CD4-positive, alpha-beta T cell treated with Interleukin-4 for 4 hours (primary cell): ENCODE measurements at regions not wholly inside any gene's neighbourhood (a gene's known extent, or its start where the extent isn't known, plus 50 kb on each side); places are given as distances from the start of the nearest gene placed in this dataset.

Experiments
- DNase-seq: peaks from one replicate; pipeline ENCODE4 v3.0.0-alpha.2; 2020

- DNase-seq: no peak
Observed at GRCh38 chr14:95442016-95442632, 74.3 kb downstream of the SYNE3 start.

DNA sequence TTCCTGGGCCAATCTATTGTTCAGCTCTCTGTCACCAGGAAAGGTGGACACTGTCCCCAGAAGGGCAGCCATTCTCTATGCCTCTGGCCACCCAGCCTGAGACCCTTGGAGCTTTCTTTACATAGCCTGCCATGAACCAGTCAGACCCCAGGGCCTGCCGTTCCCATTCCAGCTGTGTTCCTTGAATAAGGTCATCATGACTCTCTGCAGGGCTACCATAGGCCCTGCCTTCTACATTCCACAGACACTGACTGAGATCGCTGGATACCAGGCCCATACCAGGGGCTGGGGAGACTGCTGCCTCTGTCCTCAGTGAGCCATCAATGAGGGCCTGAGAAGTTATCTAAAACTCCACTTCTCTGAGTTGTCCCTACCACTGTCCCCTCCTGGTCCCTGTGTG, 75.5 kb downstream of the SYNE3 start:
- no peak for DNase-seq

- DNase-seq: no peak
Observed at GRCh38 chr14:95440496-95440895, 76.0 kb downstream of the SYNE3 start.

- no peak for DNase-seq
Observed at GRCh38 chr14:95439881-95440280, 76.6 kb downstream of the SYNE3 start.

DNA sequence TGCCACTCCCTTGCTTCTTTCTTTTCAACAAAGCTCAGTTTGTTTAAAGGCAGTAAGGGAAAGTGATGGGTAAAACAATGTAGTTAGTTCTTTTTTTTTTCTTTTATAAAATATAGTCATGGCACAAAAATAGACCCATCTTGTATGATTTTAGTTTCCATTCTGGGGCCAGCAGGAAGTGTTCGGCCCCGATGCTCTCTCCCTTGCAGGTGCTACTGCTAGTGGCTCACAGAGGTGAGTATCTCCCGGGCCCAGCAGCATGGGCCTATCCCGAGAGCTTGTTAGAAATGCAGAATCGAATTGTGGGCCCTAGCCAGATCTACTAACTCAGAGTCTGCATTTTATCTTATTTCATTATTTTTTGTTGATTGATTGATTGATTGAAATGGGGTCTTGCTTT, 78.7 kb downstream of the SYNE3 start:
- no peak for DNase-seq

- DNase-seq: no peak
Observed at GRCh38 chr14:95436354-95436753, 80.1 kb downstream of the SYNE3 start.

DNA sequence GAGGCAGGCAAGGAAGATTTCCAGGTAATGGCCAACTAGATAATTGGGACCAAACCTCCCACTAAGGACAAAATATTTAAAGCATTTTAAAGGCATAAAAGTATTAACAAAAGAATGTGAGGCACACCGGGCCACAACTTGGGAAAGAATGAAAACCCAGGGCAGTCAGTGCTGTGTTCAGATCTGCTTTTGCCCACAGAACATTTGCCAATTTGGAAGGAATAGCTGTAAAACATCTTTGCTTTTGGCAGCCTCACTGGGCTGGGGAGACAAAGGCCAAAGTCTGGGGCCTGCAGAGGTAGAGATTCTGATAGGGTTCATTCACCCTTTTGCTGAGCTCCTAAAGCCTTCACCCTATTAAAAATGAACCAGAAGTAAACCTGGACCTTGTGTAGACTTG, 82.3 kb downstream of the SYNE3 start:
- no peak for DNase-seq

GRCh38 chr14:95433094-95433478, 83.4 kb downstream of the SYNE3 start:
- no peak for DNase-seq

DNA sequence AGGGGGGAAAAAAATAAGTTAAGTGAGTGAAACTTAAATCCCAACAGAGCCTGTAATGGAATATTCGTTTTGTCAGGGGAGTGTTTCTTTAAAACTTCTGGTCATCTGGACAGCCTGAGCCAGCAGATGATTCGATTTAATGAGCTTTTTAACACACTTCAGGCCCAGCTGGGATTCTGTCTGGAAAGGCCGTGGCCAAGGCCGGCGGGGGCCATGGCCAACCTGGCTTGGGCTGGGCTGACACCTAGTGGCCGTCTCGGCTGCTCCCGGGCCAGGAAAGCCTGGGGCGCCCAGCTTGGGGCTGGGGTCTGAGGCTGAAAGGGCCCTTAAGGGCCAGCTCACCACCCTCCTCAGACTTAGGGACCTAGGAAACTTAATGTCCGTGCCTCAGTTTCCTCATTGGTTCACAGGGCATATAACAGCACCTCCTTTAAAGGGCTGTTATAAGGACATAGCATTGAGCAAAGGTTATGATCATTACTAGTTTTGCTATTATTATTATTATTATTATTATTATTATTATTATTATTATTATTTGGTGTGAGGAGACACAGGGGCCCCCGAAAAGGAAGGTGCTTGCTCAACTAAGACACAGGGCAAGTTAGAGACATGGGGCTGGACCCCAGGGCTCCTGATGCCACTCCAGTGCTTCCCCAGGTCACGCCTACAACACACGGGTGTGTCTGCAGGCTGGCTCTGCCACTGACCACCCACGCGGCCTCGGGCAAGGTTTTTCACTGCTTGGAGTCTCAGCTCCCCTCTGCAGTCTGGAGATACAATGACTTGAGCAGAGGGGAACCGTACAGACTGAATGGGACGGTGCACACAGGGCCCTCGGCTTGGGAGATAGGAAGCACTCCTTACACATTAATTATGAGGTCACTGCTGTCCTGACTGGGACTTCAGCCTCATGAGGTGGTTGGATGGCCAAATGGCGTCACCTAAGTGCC, 84.0 kb downstream of the SYNE3 start:
- DNase-seq: no peak

GRCh38 chr14:95431199-95432143, 85.0 kb downstream of the SYNE3 start:
- DNase-seq: no peak

DNA sequence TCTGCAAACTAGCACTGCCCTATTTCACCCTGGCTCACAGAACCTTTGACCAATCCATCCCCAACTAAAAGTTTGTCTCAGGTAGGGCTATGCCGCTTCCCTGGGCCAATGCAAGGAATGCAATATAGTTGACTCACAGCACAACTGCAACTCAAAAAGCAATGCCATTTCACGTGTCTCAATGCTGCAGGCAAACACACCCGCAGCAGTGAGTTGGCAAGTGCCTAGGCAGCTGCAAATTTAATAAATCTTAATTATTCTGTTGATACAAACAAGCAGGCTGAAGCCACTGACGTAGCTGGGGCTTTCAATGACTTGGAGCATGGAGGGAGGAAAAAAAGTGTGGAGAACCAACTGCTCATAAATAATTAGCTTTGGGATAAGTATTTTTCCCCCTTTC, 87.9 kb downstream of the SYNE3 start:
- DNase-seq: no peak

- no peak for DNase-seq
Observed at GRCh38 chr14:95426116-95426475, 90.4 kb downstream of the SYNE3 start.

DNA sequence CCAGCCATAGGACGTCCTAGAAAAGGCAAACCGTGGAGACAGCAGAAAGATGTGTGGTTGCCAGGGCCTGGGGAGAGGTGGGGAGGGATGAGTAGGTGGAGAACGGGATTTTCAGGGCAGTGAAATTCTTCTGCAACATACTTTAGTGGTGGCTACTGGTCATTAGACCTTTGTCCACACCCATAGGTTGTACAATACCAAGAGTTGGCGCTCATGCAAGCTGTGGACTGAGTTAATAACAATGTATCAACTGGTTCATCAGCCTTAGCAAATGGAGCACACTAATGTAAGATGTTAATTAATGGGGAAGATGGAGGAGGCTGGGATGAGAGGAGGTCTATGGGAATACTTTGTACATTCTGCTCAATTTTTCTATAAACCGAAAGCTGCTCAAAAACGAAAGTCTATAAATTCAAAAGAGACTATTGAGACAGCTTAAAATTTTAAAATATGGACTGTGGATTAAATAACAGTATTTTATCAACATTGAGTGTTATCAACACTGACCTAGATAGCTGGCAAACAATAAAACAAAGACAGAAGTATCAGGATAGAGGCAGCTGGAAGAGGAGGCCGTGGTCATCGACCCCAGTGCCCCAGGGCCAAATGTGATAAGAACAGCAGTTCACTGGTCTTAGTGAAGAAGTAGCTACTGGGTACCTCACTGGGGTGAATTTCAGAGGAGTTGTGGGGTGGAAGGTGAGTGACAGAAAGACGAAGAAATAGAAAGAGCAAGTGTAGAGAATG, 90.9 kb downstream of the SYNE3 start:
- no peak for DNase-seq

GRCh38 chr14:95424529-95424928, 91.9 kb downstream of the SYNE3 start:
- DNase-seq: no peak

DNA sequence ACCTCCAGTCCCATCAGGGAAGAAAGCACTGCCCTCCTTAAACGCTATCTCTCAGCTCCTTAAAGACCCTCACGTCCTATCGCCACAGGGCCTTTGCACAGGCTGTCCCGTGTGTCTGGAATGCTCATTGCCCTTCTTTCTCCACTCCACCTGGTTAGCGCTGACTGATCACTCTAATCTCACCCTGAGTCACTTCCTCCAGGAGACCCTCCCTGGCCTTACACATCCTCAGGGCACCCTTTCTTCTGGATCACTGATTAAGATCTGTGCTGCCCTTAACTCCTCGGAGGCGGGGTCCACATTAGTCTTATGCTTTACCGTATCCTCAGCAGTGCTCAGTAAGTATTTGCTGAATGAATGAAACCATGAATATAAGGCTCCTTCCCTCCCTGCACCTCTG, 94.7 kb downstream of the SYNE3 start:
- no peak for DNase-seq

DNA sequence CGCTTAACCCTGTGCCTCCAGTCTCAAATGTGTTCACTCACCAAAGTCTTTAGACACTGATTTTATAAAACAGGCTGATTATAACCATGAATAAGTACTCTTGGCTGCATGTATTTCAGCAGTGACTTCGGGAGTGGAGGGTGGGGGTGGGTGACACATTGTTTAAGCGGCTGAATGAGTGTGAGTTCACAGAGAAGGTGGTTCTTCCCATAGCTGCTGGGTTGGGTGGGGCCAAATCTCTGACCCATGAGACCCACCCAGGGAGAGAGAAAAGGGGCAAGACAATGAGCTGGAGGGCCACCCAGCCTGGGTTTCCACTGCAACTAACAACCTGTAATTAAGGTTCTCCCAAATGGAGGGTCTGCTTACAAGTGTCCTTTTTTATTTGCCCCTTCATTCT, 96.4 kb downstream of the SYNE3 start:
- DNase-seq: no peak

- DNase-seq: no peak
Observed at GRCh38 chr14:95419569-95419968, 96.9 kb downstream of the SYNE3 start.

DNA sequence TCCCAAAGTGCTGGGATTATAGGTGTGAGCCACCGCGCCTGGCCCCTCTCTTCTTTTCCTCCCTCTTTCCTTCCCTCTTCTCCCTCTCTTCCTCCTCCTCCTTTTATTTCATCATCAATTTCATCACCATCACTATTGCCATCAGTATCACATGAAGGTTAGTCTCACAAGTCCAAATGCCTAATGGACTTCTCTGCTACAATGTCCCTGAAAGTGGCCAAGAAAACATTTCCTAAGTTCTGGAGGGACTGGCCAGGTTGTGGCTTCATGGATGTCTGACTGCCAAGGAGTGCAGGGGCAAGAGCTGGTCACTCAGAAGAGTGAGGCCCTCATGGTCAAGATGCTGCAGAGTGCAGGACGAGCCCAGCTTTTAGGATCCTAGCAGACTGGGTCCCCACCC, 97.6 kb downstream of the SYNE3 start:
- no peak for DNase-seq

DNA sequence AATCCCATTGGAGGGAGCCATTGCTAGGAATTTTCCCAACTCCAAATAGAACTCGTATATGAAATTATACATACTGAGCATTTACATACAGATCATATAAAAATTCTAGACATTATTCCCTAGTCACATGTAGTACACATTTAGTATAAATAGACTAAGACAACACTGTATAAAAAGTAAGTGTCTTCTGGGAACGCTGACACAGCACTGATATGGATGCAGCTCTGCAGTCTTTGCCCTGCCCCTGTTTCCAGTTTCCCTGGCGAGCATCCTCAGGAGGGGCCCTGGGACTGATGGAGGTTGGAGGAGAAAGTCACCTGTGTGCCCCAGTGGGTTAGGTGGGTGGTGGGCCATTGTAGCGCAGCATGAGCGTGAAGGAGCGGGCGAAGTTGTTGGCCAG, 97.8 kb upstream of the CLMN start:
- DNase-seq: no peak

DNA sequence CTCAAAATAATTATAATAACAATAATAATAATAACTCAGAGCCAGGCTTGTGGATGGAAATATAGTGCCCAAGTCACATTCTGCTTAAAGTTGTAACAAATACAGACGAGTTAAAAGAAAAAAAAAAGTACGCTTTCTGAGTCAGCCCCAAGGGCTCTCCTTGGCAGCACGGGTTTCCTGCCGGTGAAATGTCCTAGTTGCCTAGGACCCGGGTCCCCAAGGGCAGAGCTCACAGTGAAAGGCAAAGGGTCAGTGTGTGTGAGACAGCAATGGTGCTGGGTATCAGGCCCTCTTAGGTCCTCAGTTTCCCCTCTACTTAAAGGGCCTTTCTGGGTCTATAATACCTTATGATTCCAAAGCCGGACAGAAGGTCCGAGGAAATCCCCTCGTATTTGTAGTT, 96.3 kb upstream of the CLMN start:
- DNase-seq: no peak

GRCh38 chr14:95413289-95414215, 93.8 kb upstream of the CLMN start:
- DNase-seq: no peak

DNA sequence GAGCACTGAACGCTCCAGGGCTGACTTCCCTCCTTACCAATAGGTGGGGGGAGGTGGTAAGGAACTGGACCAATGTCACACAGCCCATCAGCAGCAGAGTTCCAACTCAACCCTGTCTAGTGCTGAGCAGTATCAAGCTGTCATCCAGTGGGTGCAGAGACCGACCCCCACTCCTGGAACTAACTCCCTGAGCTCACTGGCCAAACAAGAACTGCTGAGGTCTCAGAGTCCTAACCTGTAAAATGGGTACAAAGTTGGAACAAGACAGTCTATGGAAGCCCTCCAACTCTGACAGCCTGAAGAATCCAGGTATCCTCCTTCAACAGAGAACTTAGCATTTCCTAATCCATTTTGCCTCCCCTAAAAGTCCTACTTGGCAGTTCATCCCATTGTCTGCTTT, 91.1 kb upstream of the CLMN start:
- DNase-seq: no peak
